WERI-Rb-1 (cell line): ENCODE measurements at regions not wholly inside any gene's neighbourhood (a gene's known extent, or its start where the extent isn't known, plus 50 kb on each side); places are given as distances from the start of the nearest gene placed in this dataset.
"Not testable (repeated sequence)": the region's sequence is repeated elsewhere in the genome, so short reads cannot be mapped to it uniquely, and the experiment has no call there.

Experiments
- DNase-seq: peaks from one replicate; pipeline ENCODE4 v3.0.0-alpha.2; 2020
- H3K27ac ChIP-seq: fragments of 250-450 bp; sonication (Bioruptor Pico); 2 replicates; pipeline ENCODE4 v1.5.1; 2020; ENCODE audit warnings: mild to moderate bottlenecking, moderate library complexity
- H3K27me3 ChIP-seq: fragments of 250-450 bp; sonication (Bioruptor Pico); 2 replicates; pipeline ENCODE4 v1.5.1; 2021; ENCODE audit warnings: mild to moderate bottlenecking, low read depth, moderate library complexity; ENCODE audit not compliant: insufficient read depth, severe bottlenecking
- H3K36me3 ChIP-seq: fragments of 250-450 bp; sonication (Bioruptor Pico); 2 replicates; pipeline ENCODE4 v1.5.1; 2020; ENCODE audit warnings: mild to moderate bottlenecking, moderate library complexity
- H3K4me3 ChIP-seq: 2 replicates; pipeline ENCODE4 v1.5.1; 2011; ENCODE audit warnings: low read depth, mild to moderate bottlenecking, control low read depth, low read length
- H3K9me3 ChIP-seq: fragments of 250-450 bp; sonication (Bioruptor Pico); 2 replicates; pipeline ENCODE4 v1.5.1; 2021; ENCODE audit warnings: mild to moderate bottlenecking, moderate library complexity; ENCODE audit not compliant: severe bottlenecking
- CTCF ChIP-seq: IDR thresholded peaks from 2 replicates; pipeline ENCODE4 v1.5.1; 2011; ENCODE audit warnings: low read depth, mild to moderate bottlenecking, control low read depth, inconsistent platforms, low read length

- Histone ChIP-seq H3K9me3 (no peaks in the 10 kb centered on the region), H3K27me3 (no peaks in the 10 kb centered on the region), H3K36me3 (no peaks in the 10 kb centered on the region), H3K27ac (no peak overlapping the region), H3K4me3 (no peak overlapping the region)
- DNase-seq, result no peak
- TF ChIP-seq CTCF, result no peak
Measured at GRCh38 chr13:46498650-46499049, 54.3 kb upstream of the LRCH1 start.

GRCh38 chr13:46496086-46496485, 56.9 kb upstream of the LRCH1 start:
- Histone ChIP-seq H3K4me3 (no peak overlapping the region), H3K27me3 (no peaks in the 10 kb centered on the region), H3K27ac (no peak overlapping the region), H3K9me3 (no peaks in the 10 kb centered on the region), H3K36me3 (no peaks in the 10 kb centered on the region)
- DNase-seq, result no peak
- no peak for TF ChIP-seq CTCF

- H3K4me3 ChIP-seq, result no peak overlapping the region
- no peak overlapping the region for H3K27ac ChIP-seq
- no peaks in the 10 kb centered on the region for H3K27me3 ChIP-seq
- TF ChIP-seq CTCF, result no peak
- H3K9me3 ChIP-seq, result no peaks in the 10 kb centered on the region
- DNase-seq, result no peak
- no peaks in the 10 kb centered on the region for H3K36me3 ChIP-seq
Measured at GRCh38 chr13:46495651-46496050, 57.3 kb upstream of the LRCH1 start.

GRCh38 chr13:46495066-46495465, 57.9 kb upstream of the LRCH1 start:
- Histone ChIP-seq H3K9me3 (no peaks in the 10 kb centered on the region), H3K4me3 (no peak overlapping the region), H3K27ac (no peak overlapping the region), H3K36me3 (no peaks in the 10 kb centered on the region), H3K27me3 (no peaks in the 10 kb centered on the region)
- DNase-seq, result no peak
- TF ChIP-seq CTCF, result no peak

- H3K9me3 ChIP-seq, result no peaks in the 10 kb centered on the region
- no peak for DNase-seq
- no peaks in the 10 kb centered on the region for H3K27me3 ChIP-seq
- H3K27ac ChIP-seq, result no peak overlapping the region
- H3K4me3 ChIP-seq, result no peak overlapping the region
- peak; percentile 40; the same call in 1 of the 2 replicates for TF ChIP-seq CTCF
- H3K36me3 ChIP-seq, result no peaks in the 10 kb centered on the region
Measured at GRCh38 chr13:46492946-46493345, 60.0 kb upstream of the LRCH1 start.

- DNase-seq, result no peak
- H3K4me3 ChIP-seq, result no peak overlapping the region
- no peak for TF ChIP-seq CTCF
- no peaks in the 10 kb centered on the region for H3K27me3 ChIP-seq
- H3K9me3 ChIP-seq, result peaks cover 2% of the 10 kb centered on the region
- H3K36me3 ChIP-seq, result no peaks in the 10 kb centered on the region
- no peak overlapping the region for H3K27ac ChIP-seq
Measured at GRCh38 chr13:46491641-46492040, 61.3 kb upstream of the LRCH1 start.

GRCh38 chr13:46490713-46491112, 62.3 kb upstream of the LRCH1 start:
- not testable (repeated sequence) for H3K27me3 ChIP-seq, H3K36me3 ChIP-seq, H3K9me3 ChIP-seq
- Histone ChIP-seq H3K27ac (peak overlapping the region; percentile 60), H3K4me3 (peak overlapping the region; percentile 22)
- peak; percentile 24 for DNase-seq
